ENCODE measurements at regions not wholly inside any gene's neighbourhood (a gene's known extent, or its start where the extent isn't known, plus 50 kb on each side); places are given as distances from the start of the nearest gene placed in this dataset.

GRCh38 chr18:51724790-51725721, 527.6 kb upstream of the MEX3C start:
- DNase-seq (ENCODE audit: low read depth in 2 of 2) = peak; percentile 5 to 19

- DNase-seq (ENCODE audit: low read depth in 2 of 2) = no peak
These were observed 529.1 kb upstream of the MEX3C start for GRCh38 chr18:51726614-51727013.

GRCh38 chr18:51727780-51728179, 530.3 kb upstream of the MEX3C start:
- no peak for DNase-seq (ENCODE audit: low read depth in 2 of 2)

GRCh38 chr18:51731070-51731469, 533.6 kb upstream of the MEX3C start:
- DNase-seq (ENCODE audit: low read depth in 2 of 2) = no peak

- DNase-seq (ENCODE audit: low read depth in 2 of 2) = no peak
These were observed 537.1 kb upstream of the MEX3C start for GRCh38 chr18:51734576-51734975.

GRCh38 chr18:51739044-51739666, 541.7 kb upstream of the MEX3C start:
- no peak for DNase-seq (ENCODE audit: low read depth in 2 of 2)

- DNase-seq (ENCODE audit: low read depth in 2 of 2) = peak; percentile 10 to 17
These were observed 554.4 kb upstream of the MEX3C start for GRCh38 chr18:51751901-51752300.

- no peak for DNase-seq (ENCODE audit: low read depth in 2 of 2)
These were observed 556.0 kb upstream of the MEX3C start for GRCh38 chr18:51753365-51754057.

GRCh38 chr18:51754566-51754965, 557.1 kb upstream of the MEX3C start:
- no peak for DNase-seq (ENCODE audit: low read depth in 2 of 2)

- no peak for DNase-seq (ENCODE audit: low read depth in 2 of 2)
These were observed 559.9 kb upstream of the MEX3C start for GRCh38 chr18:51757255-51757924.

GRCh38 chr18:51762373-51762772, 564.9 kb upstream of the MEX3C start:
- no peak for DNase-seq (ENCODE audit: low read depth in 2 of 2)

- DNase-seq (ENCODE audit: low read depth in 2 of 2) = no peak
These were observed 568.3 kb upstream of the MEX3C start for GRCh38 chr18:51765606-51766360.

- DNase-seq (ENCODE audit: low read depth in 2 of 2) = no peak
These were observed 569.8 kb upstream of the MEX3C start for GRCh38 chr18:51767293-51767692.

- DNase-seq (ENCODE audit: low read depth in 2 of 2) = no peak
These were observed 561.9 kb upstream of the DCC start for GRCh38 chr18:51778115-51778514.

GRCh38 chr18:51789871-51790270, 550.1 kb upstream of the DCC start:
- no peak for DNase-seq (ENCODE audit: low read depth in 2 of 2)

GRCh38 chr18:51801514-51801913, 538.5 kb upstream of the DCC start:
- DNase-seq (ENCODE audit: low read depth in 2 of 2) = no peak

- no peak for DNase-seq (ENCODE audit: low read depth in 2 of 2)
These were observed 537.2 kb upstream of the DCC start for GRCh38 chr18:51802569-51803428.

GRCh38 chr18:51807336-51807735, 532.7 kb upstream of the DCC start:
- DNase-seq (ENCODE audit: low read depth in 2 of 2) = no peak

- DNase-seq (ENCODE audit: low read depth in 2 of 2) = no peak
These were observed 528.1 kb upstream of the DCC start for GRCh38 chr18:51811883-51812282.

- no peak for DNase-seq (ENCODE audit: low read depth in 2 of 2)
These were observed 526.3 kb upstream of the DCC start for GRCh38 chr18:51813740-51814139.

Measured in fibroblast of skin of left quadriceps (primary cell).